ENCODE measurements at regions not wholly inside any gene's neighbourhood (a gene's known extent, or its start where the extent isn't known, plus 50 kb on each side); places are given as distances from the start of the nearest gene placed in this dataset.

DNA sequence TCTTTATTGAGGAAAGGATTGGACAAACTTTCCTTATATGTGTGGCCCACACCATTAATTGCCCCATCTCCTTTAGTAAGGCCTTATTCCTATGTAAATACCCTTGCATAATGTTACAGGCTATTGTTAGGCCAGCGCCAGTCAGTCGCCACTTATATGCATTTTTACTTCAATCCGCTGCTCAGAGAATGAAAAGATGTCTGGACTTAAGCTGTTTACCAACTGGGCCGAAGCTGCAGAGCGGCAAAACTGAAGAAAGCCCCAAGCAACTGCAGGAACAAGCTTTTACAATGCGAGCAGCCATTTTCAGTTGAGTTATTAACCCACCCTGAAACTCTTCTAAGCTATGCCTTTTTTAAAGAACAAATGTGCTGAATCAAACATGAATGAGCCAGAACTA, 92.1 kb upstream of the OTX2 start:
- DNase-seq: no peak

DNA sequence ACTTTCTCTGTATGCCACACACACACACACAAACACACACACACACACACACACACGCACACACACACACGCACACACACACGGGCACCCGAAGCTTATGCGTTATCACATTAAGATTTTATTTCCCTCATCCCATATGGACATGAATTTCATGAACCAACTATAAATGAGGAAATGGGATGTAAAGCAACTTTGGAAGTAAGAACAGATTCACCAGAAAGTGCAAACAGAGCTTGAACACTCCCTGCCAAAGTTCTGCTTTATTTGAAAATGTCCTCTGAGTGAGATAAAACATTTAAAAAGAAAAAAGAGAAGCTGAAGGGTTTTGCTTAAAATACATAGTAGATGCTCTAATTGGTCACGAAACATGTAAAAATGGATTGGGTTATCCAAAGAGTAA, 90.4 kb upstream of the OTX2 start:
- no peak for DNase-seq

DNA sequence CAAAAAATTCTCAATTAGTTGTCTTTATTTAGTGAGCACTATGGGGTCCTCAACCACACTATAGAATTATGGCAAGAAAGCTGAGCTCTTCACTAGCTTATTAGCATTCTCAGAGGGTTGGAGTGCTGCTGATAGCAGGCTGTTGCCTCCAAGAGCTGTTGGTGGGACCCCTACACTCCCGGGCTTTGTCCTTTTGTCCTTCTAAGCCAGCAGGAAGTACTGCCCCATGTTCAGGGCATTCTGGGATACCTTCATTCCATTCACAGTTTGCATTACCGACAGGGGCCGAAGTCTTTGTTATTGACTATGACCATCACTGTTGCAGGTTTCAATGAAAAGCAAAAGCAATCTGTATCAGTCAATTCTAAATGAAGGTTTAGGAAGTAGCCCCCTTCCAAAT, 89.5 kb upstream of the OTX2 start:
- DNase-seq: no peak

DNA sequence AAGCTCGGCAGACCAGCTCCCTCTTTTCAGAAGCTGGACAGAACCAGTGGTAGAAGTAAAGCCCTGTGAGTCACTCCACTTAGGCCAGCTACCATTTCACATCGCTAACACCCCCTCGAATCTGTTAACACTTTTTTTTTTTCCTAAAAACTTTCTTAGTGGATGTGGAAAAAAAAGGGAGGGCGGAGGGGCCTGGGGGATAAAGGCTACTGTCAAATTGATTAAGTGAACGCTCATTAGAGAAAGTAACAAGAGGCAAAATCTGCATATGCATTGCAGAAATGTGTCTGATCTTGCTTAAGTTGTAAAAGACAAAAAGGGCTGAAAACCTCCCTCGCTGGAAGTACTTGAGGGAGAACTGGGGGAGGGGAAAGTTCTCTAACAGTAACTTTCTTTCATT, 86.6 kb upstream of the OTX2 start:
- no peak for DNase-seq

DNA sequence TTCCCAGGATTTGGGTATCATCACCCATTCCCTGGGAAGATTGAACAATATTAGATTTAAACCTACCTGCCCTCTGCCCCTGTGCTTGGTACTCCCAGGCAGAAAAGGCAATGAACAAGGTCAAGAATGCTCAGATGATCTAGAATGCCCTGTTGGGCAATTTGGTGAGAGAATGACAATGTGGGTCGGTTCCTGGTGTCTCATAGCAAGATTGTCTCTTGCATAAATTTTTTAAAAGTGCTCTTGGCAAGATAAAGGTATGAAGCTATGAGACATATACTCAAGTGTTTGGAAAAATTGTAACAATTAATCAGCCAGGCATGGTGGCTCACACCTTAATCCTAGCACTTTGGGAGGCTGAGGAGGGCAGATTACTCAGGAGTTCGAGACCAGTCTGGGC, 86.0 kb upstream of the OTX2 start:
- DNase-seq: no peak

DNA sequence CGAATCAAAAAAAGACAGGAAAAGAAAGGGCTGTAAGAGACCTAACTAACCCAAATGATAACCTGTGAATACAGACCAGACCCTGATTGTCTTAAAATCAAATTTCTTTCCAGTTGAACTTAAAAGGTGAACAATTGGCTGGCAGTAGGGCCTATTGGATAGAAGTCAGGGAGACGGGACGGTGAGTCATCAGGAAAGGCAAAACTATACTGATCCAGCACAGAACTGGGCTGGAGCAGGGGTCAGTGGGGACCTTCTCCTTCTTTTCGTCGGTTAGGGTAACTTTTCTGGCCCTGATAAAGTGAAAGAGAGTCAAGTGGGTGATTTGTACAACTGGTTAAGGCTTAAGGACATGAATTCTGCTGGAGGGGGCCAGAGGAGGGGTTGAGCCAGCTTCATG, 84.9 kb upstream of the OTX2 start:
- no peak for DNase-seq

DNA sequence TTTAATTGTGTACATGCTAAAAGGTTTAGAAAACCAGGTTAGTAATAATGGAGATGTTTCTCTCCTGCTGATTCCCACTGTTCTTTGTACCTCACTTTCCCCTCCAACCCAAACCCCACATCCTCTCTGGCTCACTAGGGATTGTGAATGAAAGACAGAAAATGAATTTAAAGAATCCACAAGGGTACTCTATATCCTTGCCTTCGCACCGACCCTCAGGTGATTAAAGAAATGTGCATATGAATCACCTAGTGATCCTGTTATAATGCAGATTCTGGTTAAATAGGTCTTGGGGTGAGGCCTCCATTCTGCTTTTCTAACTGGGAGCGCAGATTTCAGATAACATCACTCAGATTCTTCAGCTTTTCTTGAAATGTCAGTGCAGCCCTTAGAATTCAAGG, 84.3 kb upstream of the OTX2 start:
- no peak for DNase-seq

DNA sequence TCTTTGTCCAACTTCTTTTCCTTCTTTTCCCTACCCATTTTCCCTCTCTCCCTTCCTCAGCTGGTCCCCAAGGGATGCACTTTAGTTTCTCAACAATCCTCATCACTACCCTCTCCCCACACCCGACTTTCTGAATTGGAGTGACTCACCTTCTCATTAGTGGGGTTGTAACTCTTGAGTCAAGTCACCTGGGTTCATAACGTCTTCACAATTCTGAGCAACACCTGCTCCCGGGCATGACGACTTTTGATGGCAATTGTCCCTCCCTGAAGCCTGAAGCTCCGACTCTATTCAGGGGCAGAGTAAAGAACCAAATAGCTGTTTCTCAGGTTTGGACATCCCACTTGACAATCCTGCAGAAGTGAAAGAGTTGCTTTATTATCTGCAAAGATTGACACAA, 82.7 kb upstream of the OTX2 start:
- no peak for DNase-seq

DNA sequence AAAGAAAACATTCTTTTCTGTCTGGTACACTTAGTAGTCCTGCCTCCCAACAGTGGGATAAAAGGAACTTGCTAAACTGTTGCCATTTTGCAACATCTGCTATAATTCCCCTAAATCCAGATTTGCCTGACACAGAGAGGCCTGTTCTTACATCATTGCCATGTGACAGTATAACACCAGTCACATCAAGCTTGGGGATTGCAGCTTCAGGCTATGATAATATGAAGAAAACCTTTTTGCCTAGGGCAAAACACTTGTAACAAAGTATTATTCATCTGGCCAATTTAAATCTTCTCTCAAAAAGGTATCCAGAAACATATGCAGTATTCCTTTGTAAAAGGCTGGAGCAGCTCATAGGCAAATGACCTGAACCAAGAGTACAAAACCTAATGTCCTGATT, 80.9 kb upstream of the OTX2 start:
- no peak for DNase-seq

DNA sequence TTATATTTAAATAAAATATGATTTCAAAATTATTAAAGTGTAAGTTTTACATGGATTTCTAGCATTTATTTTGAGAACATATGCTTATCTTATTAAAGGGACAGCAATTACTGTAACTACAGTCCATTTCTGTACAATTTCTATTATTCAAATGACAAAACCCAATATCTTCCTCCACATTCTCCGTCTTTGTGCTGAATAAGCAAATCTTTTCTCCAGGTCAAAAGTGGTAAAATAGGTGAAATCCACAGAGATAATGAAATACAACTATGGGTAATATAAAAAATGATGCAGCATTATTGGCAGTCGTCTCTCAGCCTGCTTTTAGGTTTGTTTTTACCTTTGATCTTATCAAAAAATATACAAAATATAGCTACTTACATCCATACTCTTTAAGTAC, 79.4 kb upstream of the OTX2 start:
- DNase-seq: no peak

DNA sequence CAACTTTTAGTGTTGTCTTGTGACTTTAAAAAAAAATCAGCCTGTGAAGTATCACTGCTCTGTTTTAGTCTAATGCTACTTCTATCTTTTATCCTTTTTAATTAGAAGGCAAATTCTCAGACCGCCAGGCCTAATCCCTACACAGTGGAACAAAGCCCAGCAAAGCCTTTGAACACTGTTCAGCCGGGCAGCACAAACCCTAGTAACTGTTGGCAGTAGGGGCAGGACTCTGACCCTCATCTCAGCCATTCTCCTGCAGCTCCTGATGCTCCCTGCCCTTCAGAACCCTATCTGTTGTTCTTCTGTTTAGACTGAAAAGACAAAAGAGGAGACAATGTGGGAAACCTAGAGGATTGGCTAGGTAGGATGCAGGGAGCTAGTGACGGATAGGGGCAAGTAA, 78.0 kb upstream of the OTX2 start:
- no peak for DNase-seq

DNA sequence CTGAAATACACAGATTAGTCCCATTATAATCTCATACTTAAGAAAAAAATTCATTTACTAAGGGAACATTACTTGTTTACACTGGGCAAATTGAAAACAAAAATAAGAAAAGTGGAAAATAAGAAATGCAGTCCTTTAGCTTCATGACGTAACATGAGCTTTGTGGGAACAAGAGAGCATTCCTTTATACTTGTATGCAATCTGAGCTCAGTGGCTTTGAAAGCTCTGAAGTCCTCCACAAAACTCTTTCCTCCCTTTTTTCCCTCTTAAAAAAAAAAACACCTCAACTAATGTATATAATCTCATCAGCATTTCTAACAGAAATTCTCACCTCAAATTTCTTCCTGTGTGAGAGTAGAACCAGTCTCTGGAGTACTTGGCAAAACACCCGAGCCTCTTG, 76.9 kb upstream of the OTX2 start:
- DNase-seq: no peak

DNA sequence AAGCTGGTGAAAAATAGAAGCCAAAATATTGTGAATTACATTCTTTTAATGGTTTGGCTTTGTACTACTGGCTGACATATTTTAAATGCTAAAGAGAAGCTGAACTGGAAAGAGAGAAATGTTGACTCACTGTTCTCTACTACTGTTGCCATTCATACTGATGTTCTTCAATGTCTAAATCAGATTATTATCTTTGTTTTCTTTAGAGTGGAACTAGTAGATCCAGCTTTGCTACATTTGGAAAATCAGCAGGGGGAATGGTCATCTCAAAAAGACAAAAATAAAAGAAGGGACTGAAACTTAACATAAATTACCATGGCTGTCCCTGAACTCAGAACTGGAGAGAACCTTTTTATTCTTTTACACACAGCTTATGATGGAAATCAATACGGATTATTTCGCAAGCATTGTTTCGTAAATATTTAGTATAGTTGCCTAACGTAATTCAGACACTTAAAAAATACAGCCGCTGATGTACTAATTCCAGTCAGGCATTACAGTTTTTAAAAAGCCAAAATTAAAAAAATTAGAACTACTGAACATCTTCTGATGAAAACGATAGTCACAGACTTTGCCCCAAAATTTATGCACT, 76.3 kb upstream of the OTX2 start:
- DNase-seq: no peak

DNA sequence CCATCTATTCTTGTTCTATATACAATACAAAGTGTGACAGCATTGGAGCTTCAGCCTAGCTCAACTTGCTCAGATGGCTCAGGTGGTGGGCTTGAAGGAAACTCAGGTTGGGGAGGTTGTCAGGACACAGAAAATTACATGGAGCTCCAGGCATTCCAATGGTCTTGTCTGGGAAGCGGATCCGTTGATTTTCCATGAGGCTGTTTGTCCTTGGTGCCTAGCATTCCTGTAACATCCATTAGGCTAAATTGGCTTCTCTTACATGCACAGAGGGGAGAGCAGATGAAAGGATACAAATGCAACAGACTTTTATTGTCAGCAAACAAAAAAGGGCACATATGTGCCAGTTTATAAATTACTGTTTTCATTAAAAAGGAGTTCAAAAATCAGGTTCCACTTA, 75.5 kb upstream of the OTX2 start:
- DNase-seq: no peak

DNA sequence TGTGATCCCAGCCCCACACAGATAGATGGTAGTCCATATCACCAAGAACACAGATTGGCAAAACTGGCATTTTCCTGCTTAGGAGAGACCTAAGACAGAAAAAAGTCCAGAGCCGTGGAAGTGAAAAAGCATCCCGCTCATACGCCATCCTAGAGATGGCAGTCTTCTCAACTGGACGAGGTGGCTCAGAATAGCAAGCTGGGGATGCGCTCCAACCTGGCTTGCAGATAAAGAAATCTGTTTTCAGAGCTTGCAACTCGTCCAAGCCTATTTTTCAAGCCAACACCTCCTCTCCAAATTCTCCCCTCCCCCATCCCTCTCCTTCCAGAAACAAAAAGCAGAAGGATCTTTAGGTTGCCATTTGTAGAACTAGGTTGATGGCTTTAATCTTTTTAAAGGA, 74.3 kb upstream of the OTX2 start:
- no peak for DNase-seq

DNA sequence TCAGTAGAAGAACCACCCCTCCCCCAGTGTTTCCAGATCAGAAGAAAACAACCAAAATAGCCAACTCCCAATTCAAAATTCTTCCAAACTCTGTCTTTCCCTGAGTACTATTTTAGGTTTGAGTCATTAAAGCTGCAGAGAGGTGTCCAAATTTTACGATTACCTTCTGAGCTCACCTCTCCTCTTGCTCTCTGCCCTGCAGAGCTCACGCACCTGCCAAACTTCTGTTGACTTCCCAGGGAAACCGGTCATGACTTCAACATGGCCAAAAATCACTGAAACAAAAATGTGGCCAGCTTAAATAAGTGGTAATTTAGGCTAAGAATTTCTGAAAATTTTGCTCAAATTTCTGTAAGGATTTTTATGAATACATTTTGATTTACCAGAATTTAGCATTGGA, 70.9 kb upstream of the OTX2 start:
- DNase-seq: no peak

DNA sequence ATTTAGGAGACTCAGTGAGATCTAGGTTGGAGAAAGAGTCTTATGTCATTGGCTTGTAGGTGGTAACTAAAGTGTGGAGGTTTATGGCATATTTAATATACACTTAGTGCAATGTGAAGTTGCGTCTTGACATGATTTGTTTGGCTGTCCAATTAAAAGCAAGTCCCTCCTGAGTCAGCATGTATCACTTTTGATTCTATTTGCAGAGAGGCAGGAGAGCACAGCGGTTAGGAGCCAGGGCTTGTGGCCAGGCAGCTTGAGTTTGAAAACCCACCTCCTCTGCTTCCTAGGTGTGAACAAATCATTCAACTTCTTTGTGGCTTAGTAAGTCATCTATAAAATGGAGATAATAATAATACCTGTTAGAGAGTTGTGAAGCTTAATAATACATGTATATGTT, 68.5 kb upstream of the OTX2 start:
- DNase-seq: no peak

DNA sequence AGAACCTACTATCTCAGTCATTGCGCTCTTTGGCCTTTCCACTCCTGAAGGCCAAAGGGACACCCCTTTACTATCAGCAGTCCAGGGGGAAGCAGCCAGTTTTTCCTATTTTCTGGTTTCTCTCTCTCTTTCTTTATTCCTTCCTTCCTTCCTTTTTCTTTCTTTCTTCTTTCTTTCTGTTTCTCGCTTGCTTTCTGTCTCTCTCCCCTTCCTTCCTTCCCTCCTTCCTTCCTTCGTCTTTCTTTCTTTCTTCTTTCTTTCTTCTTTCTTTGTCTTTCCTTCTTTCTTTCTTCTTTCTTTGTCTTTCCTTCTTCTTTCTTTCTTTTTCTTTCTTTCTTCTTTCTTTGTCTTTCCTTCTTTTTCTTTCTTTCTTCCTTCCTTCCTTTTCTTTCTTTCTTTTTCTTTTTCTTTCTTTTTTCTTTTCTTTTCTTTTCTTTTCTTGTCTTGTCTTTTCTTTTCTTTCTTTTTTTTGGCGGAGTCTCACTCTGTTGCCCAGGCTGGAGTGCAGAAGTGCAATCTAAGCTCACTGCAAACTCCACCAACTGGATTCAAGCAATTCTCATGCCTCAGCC, 64.9 kb upstream of the OTX2 start:
- no peak for DNase-seq

DNA sequence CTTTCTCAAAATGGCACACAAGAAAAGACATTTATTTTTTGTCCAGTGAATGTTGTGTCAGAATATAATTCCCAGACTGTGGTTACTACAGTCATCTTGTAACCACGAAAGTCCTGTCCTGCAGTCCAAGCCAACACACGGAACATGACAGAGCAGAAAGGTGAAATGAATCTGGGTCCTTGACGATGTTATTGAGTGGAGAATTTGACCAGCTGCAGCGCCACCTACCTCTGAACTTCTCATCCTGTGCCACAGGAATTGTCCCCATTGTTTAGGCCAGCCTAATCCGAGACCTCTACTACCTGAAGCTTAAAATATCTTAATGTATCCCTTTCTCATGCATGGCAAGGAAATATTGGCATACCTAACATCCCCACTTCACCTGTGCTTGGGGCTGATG, 64.1 kb upstream of the OTX2 start:
- peak; percentile 2 for DNase-seq

DNA sequence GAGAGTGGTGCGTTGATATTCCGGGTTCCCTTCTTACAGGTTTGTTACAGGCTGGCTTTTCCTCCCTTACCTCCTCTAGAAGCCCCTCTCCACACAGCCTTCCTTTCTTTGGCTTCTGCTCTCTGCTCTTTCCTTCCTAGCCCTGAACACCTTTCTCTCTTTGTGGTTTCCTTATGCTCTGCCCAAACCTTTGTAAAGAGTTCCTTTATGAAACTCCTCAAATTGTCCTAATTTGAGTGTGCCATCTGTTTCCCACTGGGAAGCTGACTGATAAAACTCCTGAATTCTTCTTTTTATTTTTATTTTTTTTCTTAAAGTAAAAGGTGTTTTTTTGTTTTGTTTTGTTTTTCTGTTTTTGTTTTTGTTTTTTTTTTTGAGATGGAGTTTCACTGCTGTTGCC, 60.1 kb upstream of the OTX2 start:
- DNase-seq: no peak

DNA sequence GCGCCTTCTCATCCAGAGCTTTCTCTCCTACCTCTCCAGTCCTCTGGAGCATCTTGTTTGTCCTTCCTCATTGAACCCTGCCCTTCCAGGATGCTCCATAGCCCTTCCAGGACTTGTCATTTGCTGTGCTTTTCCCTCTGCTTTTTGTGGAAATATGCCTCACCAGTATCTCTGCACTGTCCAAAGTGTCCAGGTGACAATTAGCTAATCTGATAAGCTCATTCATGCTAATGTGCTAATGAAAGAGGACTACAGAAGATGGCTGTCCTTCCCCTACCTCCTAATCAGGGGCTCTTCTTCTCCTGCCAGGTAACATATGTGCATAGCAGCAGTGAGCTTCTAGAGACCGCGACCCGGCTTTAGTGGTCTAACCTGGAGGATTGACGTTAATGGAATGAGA, 58.4 kb upstream of the OTX2 start:
- no peak for DNase-seq

DNA sequence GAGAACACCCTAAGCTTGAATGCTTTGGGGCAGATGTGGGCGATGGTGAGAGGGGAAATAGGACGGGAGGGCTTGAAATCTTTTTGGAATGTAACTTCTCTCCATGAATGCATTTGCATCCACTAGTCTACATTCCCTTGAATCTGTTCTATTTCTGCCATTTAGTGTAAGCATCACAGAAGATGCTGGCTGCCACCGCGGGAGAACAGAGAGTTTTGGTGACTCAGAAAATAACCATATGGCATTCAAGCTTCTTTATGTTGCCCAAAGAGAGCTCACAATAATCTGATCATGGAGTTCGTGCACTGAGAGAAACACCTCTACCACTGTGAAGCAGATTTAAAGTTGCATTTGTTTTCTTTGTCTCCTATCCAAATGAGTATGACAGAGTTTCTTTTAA, 52.6 kb upstream of the OTX2 start:
- DNase-seq: no peak

DNA sequence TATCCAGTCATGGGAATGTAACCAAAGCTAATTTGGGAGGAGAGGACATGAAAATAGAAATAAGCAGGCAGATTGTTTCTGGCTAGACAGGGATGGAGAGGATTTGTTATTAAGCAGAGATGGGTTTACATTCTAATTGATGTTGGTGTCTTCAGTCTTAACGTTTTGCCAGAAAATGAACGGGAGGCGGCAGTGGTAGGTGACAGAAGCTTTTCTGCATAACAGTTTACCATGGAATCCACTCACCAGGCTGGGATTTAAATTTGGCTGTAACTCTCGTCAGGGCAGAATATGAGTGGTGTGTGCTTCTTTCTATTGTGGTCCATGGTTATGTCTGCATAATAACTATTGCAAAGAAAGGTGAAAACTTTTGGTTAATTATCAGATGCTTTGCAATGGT, 50.2 kb upstream of the OTX2 start:
- DNase-seq: no peak
